Adrenal gland (tissue), 9 donors: ENCODE measurements at regions not wholly inside any gene's neighbourhood (a gene's known extent, or its start where the extent isn't known, plus 50 kb on each side); places are given as distances from the start of the nearest gene placed in this dataset.

Source experiments
- DNase-seq, 7 donors: peaks; one replicate each; pipeline ENCODE4 v3.0.0-alpha.2; 2019 to 2020
- H3K27ac ChIP-seq, 5 donors: fragments of 200-600 bp; sonication (generic) in 4 of 5; 1 replicate in 3 of 5; 2 replicates in 2 of 5; pipeline versions ENCODE4 v1.5.1 to v1.8.0; 2016 to 2020; ENCODE audit warnings: mild to moderate bottlenecking in 1 of 5
- H3K27me3 ChIP-seq: fragments of 200-600 bp; 2 replicates; pipeline ENCODE4 v1.8.0; 2021
- H3K36me3 ChIP-seq, 2 donors: fragments of 200-600 bp; replicated peaks in 1 of 2; 1 replicate in 1 of 2; 2 replicates in 1 of 2; pipeline versions ENCODE4 v1.5.1 to v1.8.0; 2018 to 2022
- H3K4me1 ChIP-seq, 2 donors: fragments of 200-600 bp; replicated peaks in 1 of 2; 1 replicate in 1 of 2; 2 replicates in 1 of 2; pipeline versions ENCODE4 v1.5.1 to v1.8.0; 2018 to 2021
- H3K4me3 ChIP-seq, 4 donors: fragments of 200-600 bp; sonication (generic) in 3 of 4; one replicate each; pipeline ENCODE4 v1.5.1; 2016 to 2018
- H3K9me3 ChIP-seq, 3 donors: fragments of 200-600 bp; sonication (generic) in 1 of 3; replicated peaks in 1 of 3; 1 replicate in 2 of 3; 2 replicates in 1 of 3; pipeline versions ENCODE4 v1.5.1 to v1.8.0; 2016 to 2021
- POLR2A ChIP-seq, 2 donors: fragments of 450-650 bp; IDR thresholded peaks; one replicate each; pipeline ENCODE4 v1.6.1; 2017; ENCODE audit warnings: antibody characterized with exemption in 2 of 2, mild to moderate bottlenecking in 2 of 2, moderate library complexity in 1 of 2
- WGBS, 4 donors: extraction: QIAGEN DNeasy Blood & Tissue Kit in 2 of 4; methylation state at CpG; one replicate each; pipeline versions ENCODE4 v1.1.5 to v1.1.7; 2013 to 2017; 5-methylcytosine and 5-hydroxymethylcytosine counted together
- intact Hi-C, 2 donors: fragments of 100-400 bp; cut with DNase I; formaldehyde crosslinking; loops; one replicate each; pipeline versions ENCODE4 v1.14.1 to v1.15.0; 2022 to 2023
- TF ChIP-seq, protein P1 (sequence below), 6 experiments: fragments of 450-650 bp in 4 of 6; fragments of 200-600 bp in 2 of 6; sonication (generic) in 1 of 6; IDR thresholded peaks; 1 replicate in 5 of 6; 2 replicates in 1 of 6; pipeline versions ENCODE4 v1.5.1 to v1.8.0; 2016 to 2021; ENCODE audit warnings: antibody characterized with exemption in 6 of 6, mild to moderate bottlenecking in 2 of 6, moderate library complexity in 1 of 6
- donor health status: healthy with polysubstance abuse.
- donor health status: Bipolar disorder and iron deficiency.
- donor health status: DM: yes; HTN: yes; CAD: no.
- donor health status: DM: no; HTN: no; CAD: no.
- donor health status: DM: no; HTN: no; CAD: no.

DNA sequence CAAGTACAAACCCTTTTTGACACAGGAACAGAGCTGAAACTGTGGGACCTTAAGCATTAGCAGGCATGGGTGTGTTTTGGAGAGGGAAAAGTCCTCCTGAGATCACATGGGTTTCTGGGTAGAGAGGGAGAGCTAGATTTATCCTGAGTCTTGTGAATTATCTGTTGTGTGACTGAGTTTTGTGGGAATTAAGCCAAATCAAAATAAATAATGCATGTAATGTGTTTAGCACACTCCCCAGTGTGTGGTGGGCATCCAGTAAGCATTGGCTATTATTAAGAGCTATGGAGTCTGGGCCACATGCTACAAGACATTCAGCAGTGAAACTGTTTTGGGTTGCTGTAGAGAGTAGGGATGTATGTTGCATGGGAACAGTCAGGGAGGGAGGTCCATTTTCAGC, 75.3 kb upstream of the JAG1 start:
- no peak for DNase-seq
- Histone ChIP-seq H3K27me3 (no peaks in the 10 kb centered on the region), H3K9me3 (no peaks in the 10 kb centered on the region), H3K27ac (no peak overlapping the region), H3K4me1 (peaks cover 0 to 5% of the 10 kb centered on the region in 2 donors), H3K4me3 (no peak overlapping the region), H3K36me3 (no peaks in the 10 kb centered on the region)
- intact Hi-C loops = no loop called here
- no peak for TF ChIP-seq POLR2A (IDR thresholded peaks at IDR 0.05)
- TF ChIP-seq, protein P1, sequence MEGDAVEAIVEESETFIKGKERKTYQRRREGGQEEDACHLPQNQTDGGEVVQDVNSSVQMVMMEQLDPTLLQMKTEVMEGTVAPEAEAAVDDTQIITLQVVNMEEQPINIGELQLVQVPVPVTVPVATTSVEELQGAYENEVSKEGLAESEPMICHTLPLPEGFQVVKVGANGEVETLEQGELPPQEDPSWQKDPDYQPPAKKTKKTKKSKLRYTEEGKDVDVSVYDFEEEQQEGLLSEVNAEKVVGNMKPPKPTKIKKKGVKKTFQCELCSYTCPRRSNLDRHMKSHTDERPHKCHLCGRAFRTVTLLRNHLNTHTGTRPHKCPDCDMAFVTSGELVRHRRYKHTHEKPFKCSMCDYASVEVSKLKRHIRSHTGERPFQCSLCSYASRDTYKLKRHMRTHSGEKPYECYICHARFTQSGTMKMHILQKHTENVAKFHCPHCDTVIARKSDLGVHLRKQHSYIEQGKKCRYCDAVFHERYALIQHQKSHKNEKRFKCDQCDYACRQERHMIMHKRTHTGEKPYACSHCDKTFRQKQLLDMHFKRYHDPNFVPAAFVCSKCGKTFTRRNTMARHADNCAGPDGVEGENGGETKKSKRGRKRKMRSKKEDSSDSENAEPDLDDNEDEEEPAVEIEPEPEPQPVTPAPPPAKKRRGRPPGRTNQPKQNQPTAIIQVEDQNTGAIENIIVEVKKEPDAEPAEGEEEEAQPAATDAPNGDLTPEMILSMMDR (IDR thresholded peaks at IDR 0.05) = no peak

DNA sequence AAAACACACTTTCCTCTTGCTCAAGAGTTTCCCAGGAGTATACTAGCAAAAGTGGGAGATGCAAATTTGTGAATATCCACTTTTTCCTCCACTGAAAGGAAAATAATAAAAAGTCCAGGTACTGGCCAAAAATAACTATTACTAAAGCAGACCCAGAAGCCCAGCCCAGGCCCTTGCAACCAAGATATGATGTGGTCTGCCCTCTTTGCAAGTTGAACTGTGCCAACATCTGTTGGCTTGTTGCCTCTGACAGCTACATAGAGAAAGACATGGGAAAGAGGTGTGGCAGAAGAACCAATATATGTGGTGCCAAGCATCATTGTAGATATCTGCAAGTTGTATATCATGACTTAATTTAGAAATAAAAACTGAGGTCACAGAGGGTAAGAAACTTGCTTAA, 78.4 kb upstream of the JAG1 start:
- no peak for DNase-seq
- Histone ChIP-seq H3K27ac (no peak overlapping the region), H3K36me3 (no peaks in the 10 kb centered on the region), H3K4me3 (no peak overlapping the region), H3K27me3 (no peaks in the 10 kb centered on the region), H3K4me1 (no peaks in the 10 kb centered on the region), H3K9me3 (no peaks in the 10 kb centered on the region)
- intact Hi-C loops = no loop called here
- TF ChIP-seq POLR2A (IDR thresholded peaks at IDR 0.05) = no peak
- TF ChIP-seq, protein P1 (IDR thresholded peaks at IDR 0.05) = no peak

DNA sequence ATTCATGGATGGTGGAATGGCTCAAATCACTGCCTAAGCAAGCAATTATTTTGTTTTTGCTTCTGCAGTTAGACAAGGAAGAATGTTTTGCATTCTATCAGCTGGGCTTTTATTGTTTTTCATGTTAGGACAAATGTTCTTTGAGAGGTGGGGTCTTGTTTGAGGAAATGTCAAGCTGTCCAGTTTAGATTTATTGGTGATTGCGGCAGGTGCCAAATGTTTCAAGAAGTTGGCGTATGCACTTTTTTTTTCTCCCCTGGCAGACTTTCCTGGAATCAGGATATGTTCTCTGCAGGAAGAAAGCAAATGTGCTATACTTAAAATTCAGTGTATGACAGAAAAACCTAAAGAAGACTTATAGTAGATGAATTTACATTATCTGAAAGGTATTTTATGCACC, 81.0 kb upstream of the JAG1 start:
- Histone ChIP-seq H3K27ac (no peak overlapping the region), H3K27me3 (no peaks in the 10 kb centered on the region), H3K4me1 (no peaks in the 10 kb centered on the region), H3K9me3 (no peaks in the 10 kb centered on the region), H3K4me3 (no peak overlapping the region), H3K36me3 (no peaks in the 10 kb centered on the region)
- intact Hi-C loops = no loop called here
- TF ChIP-seq POLR2A (IDR thresholded peaks at IDR 0.05) = no peak
- TF ChIP-seq, protein P1 (IDR thresholded peaks at IDR 0.05) = no peak
- no peak for DNase-seq
- 44 to 53% (median 50%) methylated on average over 2 of the region's 2 CpGs for WGBS, 4 donors

DNA sequence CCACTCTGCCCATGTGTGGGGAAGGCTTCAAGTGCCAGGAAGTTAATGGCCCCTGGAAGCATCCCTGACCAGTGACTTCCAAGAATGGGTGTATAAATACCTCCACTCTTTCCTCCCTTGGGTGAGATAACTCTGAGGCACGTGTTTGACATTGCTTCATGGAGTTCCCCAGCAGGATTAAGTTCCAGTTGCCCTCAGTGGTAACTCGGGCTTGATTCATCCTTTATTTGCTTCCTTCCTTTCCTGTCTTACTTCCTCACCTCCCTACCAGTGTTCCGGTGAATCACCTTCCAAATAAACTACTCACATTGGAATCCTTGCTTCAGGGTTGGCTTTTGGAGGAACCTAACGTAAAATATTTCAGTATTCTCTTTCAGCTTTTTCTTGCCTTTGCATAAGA, 84.6 kb upstream of the JAG1 start:
- no peak for DNase-seq
- intact Hi-C loops = no loop called here
- 78 to 94% (median 80%) methylated on average over 4 of the region's 4 CpGs for WGBS, 4 donors
- Histone ChIP-seq H3K27me3 (no peaks in the 10 kb centered on the region), H3K36me3 (no peaks in the 10 kb centered on the region), H3K27ac (no peak overlapping the region), H3K4me1 (no peaks in the 10 kb centered on the region), H3K4me3 (no peak overlapping the region), H3K9me3 (no peaks in the 10 kb centered on the region)
- TF ChIP-seq, protein P1 (IDR thresholded peaks at IDR 0.05) = no peak
- TF ChIP-seq POLR2A (IDR thresholded peaks at IDR 0.05) = no peak
